ENCODE measurements at regions not wholly inside any gene's neighbourhood (a gene's known extent, or its start where the extent isn't known, plus 50 kb on each side); places are given as distances from the start of the nearest gene placed in this dataset.
A peak's percentile ranks its signal among the peaks of the same experiment; 100 is the strongest.
"Not testable (repeated sequence)": the region's sequence is repeated elsewhere in the genome, so short reads cannot be mapped to it uniquely, and the experiment has no call there.

GRCh38 chr7:79770063-79770462, 316.6 kb upstream of the MAGI2 start:
- TF ChIP-seq ZBTB43 (CRISPR knock-in tag; IDR thresholded peaks at IDR 0.05) (no peak), NFATC4 (CRISPR knock-in tag; IDR thresholded peaks at IDR 0.05) (no peak), GRHL2 (CRISPR knock-in tag; IDR thresholded peaks at IDR 0.05; ENCODE audit: insufficient replicate concordance, severe bottlenecking) (no peak), MAX (CRISPR knock-in tag; IDR thresholded peaks at IDR 0.05) (no peak), TEAD1 (CRISPR knock-in tag; IDR thresholded peaks at IDR 0.05) (no peak), ATF6 (CRISPR knock-in tag; IDR thresholded peaks at IDR 0.05) (no peak), SMAD4 (CRISPR knock-in tag; IDR thresholded peaks at IDR 0.05) (no peak), HMGXB4 (CRISPR knock-in tag; IDR thresholded peaks at IDR 0.05) (no peak), CREM (CRISPR knock-in tag; IDR thresholded peaks at IDR 0.05) (no peak), ZNF281 (CRISPR knock-in tag; IDR thresholded peaks at IDR 0.05) (no peak), SOX15 (CRISPR knock-in tag; IDR thresholded peaks at IDR 0.05) (no peak), ETV6 (CRISPR knock-in tag; IDR thresholded peaks at IDR 0.05) (no peak), CTCF (IDR thresholded peaks at IDR 0.05) (no peak), USF1 (CRISPR knock-in tag; IDR thresholded peaks at IDR 0.05) (no peak), ELF4 (CRISPR knock-in tag; IDR thresholded peaks at IDR 0.05; ENCODE audit: low read depth) (no peak), NR3C1 (CRISPR knock-in tag; conservative IDR thresholded peaks at IDR 0.05; ENCODE audit: low read depth) (no peak)
- CTCF ChIA-PET = no interaction called here
- POLR2A ChIA-PET = interaction anchor here (0.7 kb wide), 1 partner anchor 395 kb away, joined by 3 read pairs; no protein-coding TSS in a partner anchor
- H3K4me1 Mint-ChIP-seq = peaks cover 6% of the 10 kb centered on the region; the same call in 1 of the 2 replicates
- H3K27me3 Mint-ChIP-seq (ENCODE audit: low read depth) = no peaks in the 10 kb centered on the region
- H3K4me3 Mint-ChIP-seq = no peak overlapping the region
- no peaks in the 10 kb centered on the region for H3K36me3 Mint-ChIP-seq
- H3K9me3 Mint-ChIP-seq = peaks cover 6% of the 10 kb centered on the region; the same call in 1 of the 2 replicates
- DNase-seq (ENCODE audit: low spot score) (no peak), ATAC-seq (no peak)
- H3K27ac Mint-ChIP-seq = no peak overlapping the region

- CTCF ChIA-PET; H3K9me3 Mint-ChIP-seq; POLR2A ChIA-PET; H3K27ac Mint-ChIP-seq; H3K4me3 Mint-ChIP-seq; H3K36me3 Mint-ChIP-seq; H3K27me3 Mint-ChIP-seq (ENCODE audit: low read depth); H3K4me1 Mint-ChIP-seq; ATAC-seq: not testable (repeated sequence)
- DNase-seq (ENCODE audit: low spot score) = peak; percentile 24
These were observed 314.6 kb upstream of the MAGI2 start for GRCh38 chr7:79767876-79768560.

- H3K27ac Mint-ChIP-seq; H3K36me3 Mint-ChIP-seq; H3K4me1 Mint-ChIP-seq; ATAC-seq; CTCF ChIA-PET; H3K9me3 Mint-ChIP-seq; H3K4me3 Mint-ChIP-seq; H3K27me3 Mint-ChIP-seq (ENCODE audit: low read depth); POLR2A ChIA-PET; DNase-seq (ENCODE audit: low spot score): not testable (repeated sequence)
These were observed 313.7 kb upstream of the MAGI2 start for GRCh38 chr7:79767192-79767591.
